ENCODE measurements at regions not wholly inside any gene's neighbourhood (a gene's known extent, or its start where the extent isn't known, plus 50 kb on each side); places are given as distances from the start of the nearest gene placed in this dataset.

- TF ChIP-seq CTCF (IDR thresholded peaks at IDR 0.05; ENCODE audit: low read depth, low read length) (no peak), POLR2A (IDR thresholded peaks at IDR 0.05; ENCODE audit: extremely low read depth, insufficient read length) (no peak), MAX (IDR thresholded peaks at IDR 0.05; ENCODE audit: low read depth, low read length) (no peak)
Measured at GRCh38 chrX:5753291-5753690, 475.4 kb downstream of the NLGN4X start.
